A172 (cell line): ENCODE measurements at regions not wholly inside any gene's neighbourhood (a gene's known extent, or its start where the extent isn't known, plus 50 kb on each side); places are given as distances from the start of the nearest gene placed in this dataset.
"Not testable (repeated sequence)": the region's sequence is repeated elsewhere in the genome, so short reads cannot be mapped to it uniquely, and the experiment has no call there.

Experiments
- DNase-seq: peaks from one replicate; pipeline ENCODE4 v3.0.0-alpha.2; 2015; ENCODE audit warnings: low spot score

DNA sequence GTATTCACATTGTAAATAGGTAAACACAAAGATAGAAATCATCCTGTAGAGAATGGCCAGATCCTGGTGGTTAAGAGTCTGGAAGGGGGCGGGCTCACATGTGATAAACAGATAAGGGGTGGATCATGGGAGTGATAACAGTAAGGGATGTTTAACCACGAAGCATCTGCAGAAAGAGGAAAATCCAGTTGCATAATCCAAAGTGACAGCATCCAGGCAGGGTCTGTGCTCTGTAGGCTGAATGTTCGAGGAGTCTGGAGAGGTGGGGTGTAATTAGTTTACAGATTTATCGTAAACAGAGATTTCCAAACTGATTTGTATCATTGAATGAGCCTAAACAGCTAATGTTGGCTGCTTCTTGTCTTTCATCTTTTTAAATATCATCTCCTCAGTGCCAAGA is 1009.8 kb upstream of the SLIT2 start:
- DNase-seq = no peak

DNA sequence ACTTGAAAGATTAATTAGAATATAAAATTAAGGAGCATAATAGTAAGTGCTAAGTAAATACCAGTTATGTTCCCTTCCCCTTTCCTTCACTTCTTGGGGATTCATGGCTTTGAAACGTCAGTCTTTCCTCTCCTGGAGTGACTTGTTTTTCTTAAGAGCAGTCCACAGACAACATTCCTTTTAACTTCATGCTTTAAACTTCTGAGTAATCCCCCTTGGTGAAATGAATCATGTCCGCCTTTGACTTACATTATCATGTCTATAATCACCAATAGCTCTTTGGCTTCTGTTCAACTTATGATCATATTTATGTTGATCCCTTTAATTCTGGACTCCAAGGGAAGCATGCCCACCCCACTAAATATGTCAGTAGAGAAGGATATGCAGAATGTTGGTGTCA is 1012.1 kb upstream of the SLIT2 start:
- no peak for DNase-seq

DNA sequence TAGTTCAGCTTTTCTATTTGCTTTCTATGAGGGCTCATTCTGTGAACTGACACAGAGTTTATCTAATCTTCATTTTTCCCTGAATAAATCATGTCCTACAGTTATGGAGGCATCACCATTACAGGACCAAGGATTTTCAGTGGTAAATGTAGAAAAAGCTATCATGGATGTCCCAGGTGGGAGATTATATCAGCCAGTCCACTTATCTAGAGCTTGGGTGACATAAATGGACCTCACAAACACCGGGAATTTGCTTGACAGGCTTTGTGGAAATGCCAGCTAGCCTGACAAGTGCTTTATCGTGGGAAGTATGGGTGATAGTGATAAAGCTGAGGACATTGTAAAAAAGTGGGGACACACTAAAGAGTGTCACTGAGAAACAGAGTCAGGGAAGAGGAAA is 1015.2 kb upstream of the SLIT2 start:
- DNase-seq = no peak

DNA sequence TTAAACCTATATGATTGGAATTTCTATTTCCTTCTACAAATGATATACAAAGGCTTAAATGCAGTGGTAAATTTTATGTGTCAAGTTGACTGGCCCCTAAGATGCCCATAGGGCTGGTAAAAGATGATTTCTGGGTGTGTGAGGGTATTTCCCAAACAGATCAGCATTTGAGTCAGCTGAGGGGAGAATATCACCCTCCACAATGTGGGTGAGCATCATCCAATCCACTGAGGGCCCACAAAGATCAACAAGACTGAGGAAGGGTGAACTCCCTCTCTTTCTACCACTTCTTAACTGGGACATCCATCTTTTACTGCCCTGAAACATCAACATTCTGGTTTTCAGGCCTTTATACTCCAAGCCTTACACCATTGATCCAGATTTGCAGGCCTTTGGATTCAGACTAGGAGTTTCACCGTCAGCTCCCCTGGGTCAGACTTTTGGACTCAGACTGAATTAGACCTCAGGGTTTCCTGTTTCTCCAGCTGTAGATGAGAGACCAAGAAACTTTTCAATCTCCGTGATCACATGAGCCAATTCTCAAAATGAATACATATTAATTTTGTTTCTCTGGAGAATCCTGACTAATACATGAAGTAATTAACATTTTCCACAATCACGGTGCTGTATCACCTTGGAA is 1020.7 kb upstream of the SLIT2 start:
- DNase-seq = no peak

DNA sequence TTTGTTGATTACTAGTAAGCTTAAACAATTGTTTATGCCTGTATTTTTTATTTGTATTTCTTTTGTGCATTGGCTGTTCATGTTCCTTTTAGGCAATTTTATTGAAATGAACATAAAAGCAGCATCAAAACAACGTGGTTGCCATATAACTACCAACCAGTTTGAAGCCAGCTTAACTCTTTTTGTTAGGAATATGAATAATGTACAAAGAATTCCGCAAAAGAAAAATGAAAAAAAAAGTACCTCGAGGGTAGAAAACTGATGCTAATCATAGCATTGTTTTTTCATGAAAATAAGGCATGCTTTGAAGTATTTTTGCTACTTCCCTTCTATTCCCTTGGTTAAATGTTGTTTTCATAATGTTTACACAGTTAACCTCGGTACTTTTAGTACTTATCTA is 1024.0 kb upstream of the SLIT2 start:
- no peak for DNase-seq

DNA sequence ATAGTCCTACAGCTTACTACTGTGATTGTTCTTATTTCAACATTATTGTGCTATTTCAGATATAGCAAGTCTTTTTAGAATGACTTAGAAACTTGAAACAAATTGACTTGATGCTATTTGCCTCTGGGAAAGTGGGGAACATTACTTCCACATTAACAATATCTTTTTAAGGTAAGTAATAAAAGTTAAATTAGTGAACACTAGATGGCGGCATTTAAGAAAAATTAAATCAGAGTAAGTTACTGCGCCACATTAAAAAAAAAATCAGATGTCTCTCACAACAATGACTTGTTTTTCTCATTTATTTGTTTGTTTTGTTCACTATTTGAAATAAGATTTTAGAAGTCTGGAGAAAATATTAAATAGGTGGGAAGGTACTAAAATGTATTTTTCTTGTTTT is 1026.9 kb upstream of the SLIT2 start:
- peak; percentile 22 for DNase-seq

DNA sequence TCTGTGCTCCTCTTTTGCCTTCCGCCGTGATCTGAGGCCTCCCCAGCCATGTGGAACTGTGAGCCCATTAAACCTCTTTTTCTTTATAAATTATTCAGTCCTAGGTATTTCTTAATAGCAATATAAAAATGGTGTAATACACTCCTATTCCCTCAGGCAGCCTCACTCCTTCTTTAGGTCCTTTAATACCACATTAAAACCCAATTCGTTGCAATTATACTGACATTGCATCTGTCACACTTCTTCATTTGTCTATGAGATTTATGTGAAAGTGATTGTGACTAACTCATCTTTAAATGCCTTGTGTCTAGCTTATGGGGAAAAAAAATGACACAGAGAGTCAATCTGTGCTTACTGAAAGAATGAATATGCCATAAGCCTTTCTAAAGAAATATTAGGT is 1035.2 kb upstream of the SLIT2 start:
- DNase-seq = no peak

DNA sequence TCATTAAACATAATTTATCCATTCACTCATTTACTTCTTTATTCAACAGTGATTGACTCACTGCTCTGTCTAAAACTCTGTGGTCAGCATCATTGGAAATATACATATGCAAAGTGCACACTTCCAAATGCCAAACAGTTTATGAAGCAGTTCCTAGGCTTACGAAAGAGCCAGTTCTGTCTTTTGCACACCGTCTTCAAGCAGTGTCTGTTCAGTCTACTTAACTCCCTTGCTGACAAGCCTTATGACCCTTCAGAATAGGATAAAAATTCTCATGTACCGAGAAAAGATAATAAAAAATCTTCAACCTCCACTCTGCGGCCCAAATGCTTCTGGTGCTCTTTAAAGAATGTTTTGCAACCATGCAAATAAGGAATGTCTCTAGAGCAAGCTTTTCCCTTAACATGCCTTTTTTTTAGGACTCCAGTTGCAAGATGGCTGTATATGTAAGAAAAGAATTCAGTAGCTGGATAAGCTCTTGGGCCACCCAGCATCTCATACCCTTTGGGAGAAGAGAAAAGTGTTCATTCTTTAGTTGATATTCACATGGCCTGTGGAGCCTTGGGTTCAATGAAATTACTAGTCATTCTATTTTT is 1037.0 kb upstream of the SLIT2 start:
- no peak for DNase-seq

DNA sequence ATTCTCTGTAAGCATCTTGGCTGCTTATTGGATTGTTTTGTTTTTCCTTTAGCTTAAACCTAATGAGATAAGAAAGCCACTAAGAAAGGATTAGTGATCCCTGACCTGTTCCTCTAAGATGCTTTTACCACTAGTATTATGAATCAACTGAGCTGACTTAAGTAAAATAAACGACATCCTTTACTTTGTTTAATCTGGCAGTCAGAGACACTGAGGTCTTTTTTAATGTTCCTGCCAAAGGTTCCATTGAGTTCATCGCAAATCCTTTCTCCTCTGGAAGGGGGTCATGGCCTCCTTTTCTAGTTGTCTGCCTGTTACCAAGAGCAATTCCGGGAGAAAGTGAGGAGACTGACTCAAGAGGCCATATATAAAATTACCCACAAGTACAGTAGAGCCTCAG is 1038.3 kb upstream of the SLIT2 start:
- DNase-seq = peak; percentile 40

DNA sequence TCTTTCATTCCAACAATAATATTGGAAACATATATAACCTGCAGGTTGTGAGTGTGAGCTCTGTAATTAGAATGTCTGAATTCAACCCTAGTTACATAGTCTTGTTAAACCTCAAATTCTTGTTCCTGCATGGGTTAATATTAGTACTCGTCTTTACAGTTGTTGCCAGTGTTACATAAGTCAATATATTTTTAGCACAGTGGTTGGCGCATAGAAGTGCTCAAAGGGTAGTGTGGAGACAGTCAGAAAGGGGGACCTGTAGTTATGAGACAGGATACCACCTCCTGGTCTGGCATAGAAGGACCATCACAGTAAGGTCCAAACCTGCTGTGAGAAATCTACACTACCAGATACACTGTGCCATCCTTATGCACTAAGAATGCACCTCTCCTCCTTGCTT is 1045.9 kb upstream of the SLIT2 start:
- no peak for DNase-seq

DNA sequence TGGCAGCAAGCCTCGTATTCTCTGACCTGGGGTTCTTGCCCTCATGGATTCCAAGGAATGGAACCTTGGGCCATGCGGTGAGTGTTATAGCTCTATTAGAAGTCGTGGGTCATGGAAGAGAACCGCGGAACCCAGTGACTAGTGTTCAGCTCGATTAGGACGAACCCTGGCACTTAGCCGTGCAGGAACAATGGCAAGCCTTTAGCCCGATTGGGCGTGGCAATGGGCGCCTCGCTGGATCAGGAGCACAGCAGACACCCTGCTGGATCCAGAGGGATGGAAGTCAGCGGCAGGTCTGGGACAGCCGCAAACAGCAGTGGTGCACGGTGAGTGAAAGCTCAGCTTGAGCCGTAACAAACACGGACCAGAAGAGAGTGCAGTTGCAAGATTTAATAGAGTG is 1053.9 kb upstream of the SLIT2 start:
- not testable (repeated sequence) for DNase-seq

DNA sequence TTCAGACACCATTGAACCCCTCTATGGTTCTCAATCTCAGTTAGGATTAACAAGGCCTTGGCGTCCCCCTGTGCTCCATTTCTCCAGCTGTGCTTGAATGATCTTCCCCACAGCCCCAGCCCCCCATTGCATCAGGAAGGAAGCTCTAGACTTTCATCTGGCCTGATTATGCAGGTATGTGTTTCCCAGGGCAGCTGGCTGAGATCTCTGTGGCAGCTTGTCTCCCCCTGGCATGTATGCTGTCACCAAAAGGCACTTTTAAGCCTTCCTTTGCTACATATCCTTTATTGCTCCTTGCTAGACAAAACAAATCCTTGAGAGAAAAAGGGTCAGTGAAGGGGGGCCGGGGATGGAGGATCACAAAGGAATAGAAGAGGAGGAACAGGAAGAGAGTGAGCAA is 1056.0 kb upstream of the SLIT2 start:
- DNase-seq = no peak

DNA sequence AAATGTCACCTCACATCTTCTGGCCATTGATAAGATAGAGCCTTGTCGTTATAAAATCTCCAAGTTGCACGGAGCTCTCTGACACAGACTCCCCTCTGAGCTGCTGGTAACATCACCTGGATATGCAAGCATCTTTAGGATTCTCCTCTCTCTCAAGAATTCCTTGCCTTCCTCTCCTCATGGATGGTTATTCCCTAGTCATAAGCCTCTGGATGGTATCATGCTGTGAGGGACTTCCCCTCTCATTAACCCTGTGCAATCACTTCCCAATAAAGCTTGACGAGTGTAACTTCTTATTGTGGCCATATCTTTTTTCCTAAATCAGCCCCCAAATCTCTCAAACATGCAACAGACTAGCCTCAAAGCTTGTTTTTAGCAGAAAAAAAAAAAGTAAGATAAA is 1057.0 kb upstream of the SLIT2 start:
- no peak for DNase-seq

DNA sequence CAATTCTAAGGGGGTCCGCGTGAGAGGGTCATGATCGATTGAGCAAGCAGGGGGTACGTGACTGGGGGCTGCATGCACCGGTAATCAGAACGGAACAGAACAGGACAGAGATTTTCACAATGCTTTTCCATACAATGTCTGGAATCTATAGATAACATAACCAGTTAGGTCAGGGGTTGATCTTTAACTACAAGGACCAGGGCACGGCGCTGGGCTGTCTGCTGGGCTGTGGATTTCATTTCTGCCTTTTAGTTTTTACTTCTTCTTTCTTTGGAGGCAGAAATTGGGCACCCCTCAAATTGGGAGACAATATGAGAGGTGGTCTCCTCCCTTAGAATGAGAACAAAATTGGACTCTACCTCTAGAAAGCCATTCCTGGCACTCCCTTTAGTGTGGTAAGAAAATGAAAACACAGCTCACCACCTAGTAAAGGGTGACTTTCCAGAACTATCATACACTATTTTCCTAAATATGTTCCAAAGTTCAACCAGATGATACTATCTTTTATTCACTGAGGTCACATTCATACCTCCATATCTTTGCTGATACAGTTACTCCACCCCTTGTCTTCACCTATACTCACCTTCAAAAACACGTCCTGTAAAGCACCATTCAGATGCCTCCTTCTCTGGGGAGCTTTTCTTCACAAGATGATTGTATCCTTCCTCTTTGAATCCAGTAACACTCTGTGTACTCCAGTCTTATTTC is 1058.3 kb upstream of the SLIT2 start:
- no peak for DNase-seq

DNA sequence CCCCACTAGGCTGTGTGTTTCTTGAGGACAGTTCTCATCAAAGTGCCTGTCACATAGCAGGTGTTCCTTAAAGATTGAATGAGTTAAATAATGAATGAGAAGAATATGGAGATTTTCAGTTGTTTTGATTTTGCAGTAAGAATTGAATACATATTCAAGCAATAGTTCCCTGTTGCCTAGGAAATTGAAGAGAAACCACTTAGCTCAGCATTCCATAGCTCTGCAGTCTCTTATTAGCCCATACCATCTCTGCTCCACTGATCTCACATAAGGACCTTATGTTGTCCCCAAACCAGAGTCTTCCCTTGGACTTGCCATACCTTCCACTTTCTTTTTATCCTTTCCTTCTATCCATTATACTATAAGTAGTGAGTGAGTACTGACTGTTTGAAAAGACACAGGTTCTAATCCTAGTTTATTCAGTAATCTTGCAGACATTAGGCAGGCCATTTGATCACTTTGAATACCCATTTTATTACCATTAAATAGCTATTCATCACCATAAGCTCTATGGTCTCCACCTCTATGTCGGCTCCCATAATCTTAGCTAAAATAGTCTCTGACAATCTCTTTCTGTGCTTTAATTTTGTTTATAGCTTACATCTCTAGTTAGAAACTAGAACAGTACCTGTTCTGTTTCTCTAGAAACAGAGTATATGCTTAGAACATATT is 1059.6 kb upstream of the SLIT2 start:
- no peak for DNase-seq

DNA sequence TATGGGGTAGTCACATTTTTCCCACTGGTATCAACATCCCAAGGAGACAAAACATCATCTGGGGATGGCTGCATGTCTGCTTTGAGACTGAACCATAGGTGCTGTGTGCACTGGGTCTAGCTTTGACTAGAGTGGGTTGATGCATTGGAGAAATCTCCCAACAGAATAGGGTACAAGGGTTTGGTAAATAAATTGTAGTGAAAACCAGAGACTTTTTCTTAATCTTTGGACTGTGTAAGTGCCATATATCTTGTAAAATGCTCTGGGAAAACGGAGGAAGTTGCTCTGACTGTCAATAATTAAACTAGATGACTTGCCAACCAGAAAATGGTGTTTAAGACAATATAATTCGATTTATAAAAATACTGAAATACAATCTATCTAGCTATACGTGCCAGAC is 1064.0 kb upstream of the SLIT2 start:
- no peak for DNase-seq

DNA sequence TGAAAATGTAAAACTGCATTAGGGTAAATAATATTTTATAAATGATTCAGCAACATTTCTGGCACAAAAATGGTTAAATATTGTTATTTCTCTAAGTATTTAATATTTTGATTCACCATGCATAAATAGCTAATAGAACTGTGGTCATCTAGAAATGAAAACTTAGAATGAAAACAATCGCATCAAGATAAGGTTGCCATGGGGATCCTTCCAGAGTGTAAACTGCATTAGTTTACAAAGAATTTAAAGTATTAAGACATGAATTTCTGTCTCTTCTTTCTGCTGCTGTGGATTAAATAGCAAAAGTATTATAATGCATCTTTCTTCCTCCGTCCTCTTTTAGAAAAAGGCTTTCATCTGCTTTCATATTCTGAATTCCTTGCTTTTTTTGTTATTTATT is 1064.6 kb upstream of the SLIT2 start:
- no peak for DNase-seq

DNA sequence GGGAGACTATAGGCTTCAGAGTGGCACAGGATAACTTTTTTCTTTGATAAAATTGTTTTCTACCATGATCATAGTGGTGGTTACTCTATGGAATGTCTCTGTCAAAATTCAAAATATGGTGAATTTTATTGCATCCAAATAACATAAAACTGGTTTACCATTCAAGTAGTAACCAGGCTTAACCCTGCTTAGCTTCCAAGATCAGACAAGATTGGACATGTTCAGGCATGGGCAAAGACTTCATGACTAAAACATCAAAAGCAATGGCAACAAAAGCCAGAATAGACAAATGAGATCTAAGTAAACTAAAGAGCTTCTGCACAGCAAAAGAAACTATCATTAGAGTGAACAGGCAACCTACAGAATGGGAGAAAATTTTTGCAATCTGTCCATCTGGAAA is 1070.1 kb upstream of the SLIT2 start:
- DNase-seq = not testable (repeated sequence)

DNA sequence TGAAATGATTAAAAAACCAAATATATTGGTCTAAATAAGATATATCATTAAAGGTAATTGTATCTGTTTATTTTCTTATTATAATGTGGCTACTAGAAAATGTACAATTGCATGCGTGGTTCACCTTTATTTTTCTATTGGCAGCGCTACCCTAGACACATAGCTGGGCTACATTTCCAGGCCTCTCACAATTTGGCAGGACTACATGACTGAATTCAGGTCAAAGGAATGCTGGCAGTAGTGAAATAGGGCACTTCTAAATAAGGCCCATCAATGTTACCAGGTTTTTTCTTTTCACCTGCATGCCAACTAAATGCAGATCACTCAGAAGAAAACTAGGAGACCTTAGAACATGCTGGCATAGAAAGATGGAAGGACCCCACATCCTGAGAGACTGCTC is 1072.9 kb upstream of the SLIT2 start:
- no peak for DNase-seq

DNA sequence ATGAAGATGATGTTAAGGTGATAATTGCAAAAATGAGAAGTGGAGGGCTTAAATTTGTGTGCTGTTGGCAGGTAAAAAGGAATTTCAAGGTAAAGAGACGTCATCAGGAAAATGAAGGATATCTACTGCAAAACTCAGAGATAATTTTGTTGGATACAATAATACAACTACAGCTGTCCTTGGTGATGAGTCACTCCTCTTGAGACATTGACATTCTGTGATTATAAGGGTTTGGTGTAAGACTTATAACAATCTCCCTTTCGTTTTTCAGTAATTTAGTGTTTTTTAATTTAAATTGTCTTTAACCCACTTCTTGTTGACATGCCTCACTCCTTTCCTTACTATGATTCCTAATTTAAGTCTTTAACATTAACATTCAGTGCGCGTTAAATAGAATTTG is 1074.1 kb upstream of the SLIT2 start:
- peak; percentile 14 for DNase-seq

DNA sequence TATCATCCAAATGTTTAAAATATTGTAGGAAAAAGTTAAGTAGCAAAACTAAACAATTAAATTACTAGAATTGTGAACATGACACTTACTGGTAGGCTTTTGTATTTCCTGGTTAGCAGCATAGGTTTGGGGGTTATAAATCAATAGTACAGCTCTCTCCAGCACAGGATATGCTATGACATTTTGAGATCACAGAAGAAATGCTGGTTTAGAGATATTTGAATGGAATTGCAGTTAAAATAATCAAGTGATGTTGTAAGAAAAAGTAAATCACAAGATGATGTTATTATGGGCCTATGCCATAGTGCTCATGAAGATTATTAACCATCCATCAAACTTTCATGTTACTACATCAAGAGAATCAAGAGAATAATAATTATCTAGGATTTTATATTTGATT is 1079.9 kb upstream of the SLIT2 start:
- DNase-seq = no peak

DNA sequence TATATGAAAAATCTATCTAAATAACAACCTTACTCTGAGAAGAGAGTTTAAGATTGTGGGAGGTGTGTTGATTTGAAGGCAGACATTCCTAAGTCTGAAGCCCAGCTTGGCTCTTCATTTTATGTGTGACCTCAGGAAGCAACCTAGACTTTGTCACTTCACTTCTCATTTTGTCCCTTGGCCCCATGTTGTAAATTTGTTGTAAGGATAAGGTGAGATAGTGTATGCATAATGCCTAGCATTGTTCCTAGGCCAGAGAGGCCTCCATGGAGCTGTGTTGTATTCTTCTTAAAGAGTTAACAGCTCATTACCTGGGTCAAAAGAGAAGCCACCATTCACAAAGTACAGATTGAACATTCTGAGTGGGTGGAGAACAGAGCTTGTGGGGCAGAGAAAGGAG is 1084.4 kb upstream of the SLIT2 start:
- DNase-seq = no peak

DNA sequence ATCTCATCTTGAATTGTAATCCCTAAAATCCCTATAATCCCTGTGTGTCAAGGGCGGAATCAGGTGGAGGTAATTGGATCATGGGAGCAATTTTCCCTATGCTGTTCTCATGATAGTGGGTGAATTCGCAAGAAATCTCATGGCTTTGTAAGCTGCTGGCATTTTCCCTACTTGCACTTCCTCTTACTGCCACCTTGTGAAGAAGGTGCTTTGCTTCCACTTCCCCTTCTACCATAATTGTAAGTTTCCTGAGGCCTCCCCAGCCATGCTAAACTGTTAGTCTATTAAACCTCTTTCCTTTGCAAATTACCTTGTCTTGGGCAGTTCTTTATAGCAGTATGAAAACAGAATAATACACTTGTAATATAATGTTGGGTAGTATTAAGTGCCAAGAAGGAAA is 1087.4 kb upstream of the SLIT2 start:
- no peak for DNase-seq
